ENCODE measurements at regions not wholly inside any gene's neighbourhood (a gene's known extent, or its start where the extent isn't known, plus 50 kb on each side); places are given as distances from the start of the nearest gene placed in this dataset.
"Not testable (repeated sequence)": the region's sequence is repeated elsewhere in the genome, so short reads cannot be mapped to it uniquely, and the experiment has no call there.

GRCh38 chr20:26250249-26251114 lies 553.8 kb upstream of the ZNF337 start:
- H3K9ac ChIP-seq (ENCODE audit: low read length); H3K27me3 ChIP-seq (ENCODE audit: low read depth, low read length); H3K4me3 ChIP-seq (ENCODE audit: low read length); H3K27ac ChIP-seq (ENCODE audit: low read length); H4K20me1 ChIP-seq (ENCODE audit: insufficient read depth, low read length); H3K9me3 ChIP-seq (ENCODE audit: insufficient read depth, low read length); H2AFZ ChIP-seq (ENCODE audit: low read depth, low read length); H3K36me3 ChIP-seq (replicated peaks; ENCODE audit: low read depth, low read length); H3K4me2 ChIP-seq (ENCODE audit: low read length); H3K4me1 ChIP-seq (ENCODE audit: low read length); H3K79me2 ChIP-seq (ENCODE audit: low read length): not testable (repeated sequence)

- no peak overlapping the region for H3K9ac ChIP-seq (ENCODE audit: low read length)
- H3K27ac ChIP-seq (ENCODE audit: low read length): no peak overlapping the region
- no peaks in the 10 kb centered on the region for H3K36me3 ChIP-seq (replicated peaks; ENCODE audit: low read depth, low read length)
- H3K4me1 ChIP-seq (ENCODE audit: low read length): no peaks in the 10 kb centered on the region
- H3K27me3 ChIP-seq (ENCODE audit: low read depth, low read length): no peaks in the 10 kb centered on the region
- H3K4me2 ChIP-seq (ENCODE audit: low read length): peak overlapping the region; percentile 5; the same call in 1 of the 2 replicates
- TF ChIP-seq EZH2phosphoT487 (IDR thresholded peaks at IDR 0.05; ENCODE audit: low read depth): no peak
- TF ChIP-seq, protein P1, sequence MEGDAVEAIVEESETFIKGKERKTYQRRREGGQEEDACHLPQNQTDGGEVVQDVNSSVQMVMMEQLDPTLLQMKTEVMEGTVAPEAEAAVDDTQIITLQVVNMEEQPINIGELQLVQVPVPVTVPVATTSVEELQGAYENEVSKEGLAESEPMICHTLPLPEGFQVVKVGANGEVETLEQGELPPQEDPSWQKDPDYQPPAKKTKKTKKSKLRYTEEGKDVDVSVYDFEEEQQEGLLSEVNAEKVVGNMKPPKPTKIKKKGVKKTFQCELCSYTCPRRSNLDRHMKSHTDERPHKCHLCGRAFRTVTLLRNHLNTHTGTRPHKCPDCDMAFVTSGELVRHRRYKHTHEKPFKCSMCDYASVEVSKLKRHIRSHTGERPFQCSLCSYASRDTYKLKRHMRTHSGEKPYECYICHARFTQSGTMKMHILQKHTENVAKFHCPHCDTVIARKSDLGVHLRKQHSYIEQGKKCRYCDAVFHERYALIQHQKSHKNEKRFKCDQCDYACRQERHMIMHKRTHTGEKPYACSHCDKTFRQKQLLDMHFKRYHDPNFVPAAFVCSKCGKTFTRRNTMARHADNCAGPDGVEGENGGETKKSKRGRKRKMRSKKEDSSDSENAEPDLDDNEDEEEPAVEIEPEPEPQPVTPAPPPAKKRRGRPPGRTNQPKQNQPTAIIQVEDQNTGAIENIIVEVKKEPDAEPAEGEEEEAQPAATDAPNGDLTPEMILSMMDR (IDR thresholded peaks at IDR 0.05; ENCODE audit: low read depth, low read length): no peak
- H2AFZ ChIP-seq (ENCODE audit: low read depth, low read length): no peak overlapping the region
- no peak overlapping the region for H3K4me3 ChIP-seq (ENCODE audit: low read length)
- H3K9me3 ChIP-seq (ENCODE audit: insufficient read depth, low read length): no peaks in the 10 kb centered on the region
- H4K20me1 ChIP-seq (ENCODE audit: insufficient read depth, low read length): no peaks in the 10 kb centered on the region
- no peaks in the 10 kb centered on the region for H3K79me2 ChIP-seq (ENCODE audit: low read length)
Measured at GRCh38 chr20:26243731-26244130, 547.1 kb upstream of the ZNF337 start.

- H3K27ac ChIP-seq (ENCODE audit: low read length); H3K36me3 ChIP-seq (replicated peaks; ENCODE audit: low read depth, low read length); H3K4me3 ChIP-seq (ENCODE audit: low read length); H3K9ac ChIP-seq (ENCODE audit: low read length); H3K9me3 ChIP-seq (ENCODE audit: insufficient read depth, low read length); H3K79me2 ChIP-seq (ENCODE audit: low read length); H2AFZ ChIP-seq (ENCODE audit: low read depth, low read length); H3K4me2 ChIP-seq (ENCODE audit: low read length); H4K20me1 ChIP-seq (ENCODE audit: insufficient read depth, low read length); H3K27me3 ChIP-seq (ENCODE audit: low read depth, low read length); H3K4me1 ChIP-seq (ENCODE audit: low read length): not testable (repeated sequence)
Measured at GRCh38 chr20:26220609-26221008, 524.0 kb upstream of the ZNF337 start.

DNA sequence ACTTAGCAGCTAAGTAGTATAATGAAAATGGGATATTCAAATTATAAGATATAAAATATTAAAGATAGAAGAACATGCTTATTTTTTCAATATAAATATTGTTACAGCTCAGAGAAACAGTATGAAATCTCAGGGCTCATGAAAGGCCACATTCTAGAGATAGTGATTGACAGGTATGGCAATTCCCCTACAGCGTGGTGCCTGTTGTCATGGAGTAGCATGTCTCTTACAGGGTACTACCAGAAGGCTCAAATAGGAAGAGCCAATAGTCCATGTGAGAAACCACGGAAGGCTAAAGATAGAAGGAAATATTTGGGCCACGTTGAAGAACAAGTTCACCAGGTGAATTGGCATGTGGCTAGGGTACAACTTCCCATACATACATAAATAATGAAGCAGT lies 522.9 kb upstream of the ZNF337 start:
- not testable (repeated sequence) for H3K4me3 ChIP-seq (ENCODE audit: low read length); H3K79me2 ChIP-seq (ENCODE audit: low read length); H2AFZ ChIP-seq (ENCODE audit: low read depth, low read length); H3K27ac ChIP-seq (ENCODE audit: low read length); H4K20me1 ChIP-seq (ENCODE audit: insufficient read depth, low read length); H3K36me3 ChIP-seq (replicated peaks; ENCODE audit: low read depth, low read length); H3K27me3 ChIP-seq (ENCODE audit: low read depth, low read length); H3K4me1 ChIP-seq (ENCODE audit: low read length); H3K4me2 ChIP-seq (ENCODE audit: low read length); H3K9ac ChIP-seq (ENCODE audit: low read length); H3K9me3 ChIP-seq (ENCODE audit: insufficient read depth, low read length)

DNA sequence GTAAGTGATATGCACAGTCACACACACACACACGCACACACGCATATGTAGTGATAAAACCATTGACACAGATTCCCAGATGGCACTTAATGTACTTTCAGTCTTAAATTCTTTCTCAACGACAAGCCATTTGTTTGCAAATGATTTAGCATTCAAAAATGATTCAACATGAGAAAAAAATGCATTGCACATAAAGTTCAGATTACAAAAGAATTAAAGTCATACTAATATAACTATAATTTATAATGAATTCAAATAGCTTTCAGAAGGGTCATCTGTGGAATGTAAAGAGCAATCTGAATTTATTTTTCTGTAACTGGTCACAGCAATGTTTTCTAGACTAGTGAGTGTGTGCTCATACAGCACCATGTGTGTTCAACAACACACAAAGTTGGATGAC lies 521.6 kb upstream of the ZNF337 start:
- Histone ChIP-seq H3K27ac (ENCODE audit: low read length) (no peak overlapping the region), H3K4me3 (ENCODE audit: low read length) (no peak overlapping the region), H3K4me1 (ENCODE audit: low read length) (no peaks in the 10 kb centered on the region), H3K27me3 (ENCODE audit: low read depth, low read length) (no peaks in the 10 kb centered on the region), H2AFZ (ENCODE audit: low read depth, low read length) (no peak overlapping the region), H3K9ac (ENCODE audit: low read length) (no peak overlapping the region), H3K4me2 (ENCODE audit: low read length) (no peak overlapping the region), H3K9me3 (ENCODE audit: insufficient read depth, low read length) (no peaks in the 10 kb centered on the region), H3K79me2 (ENCODE audit: low read length) (no peaks in the 10 kb centered on the region), H4K20me1 (ENCODE audit: insufficient read depth, low read length) (no peaks in the 10 kb centered on the region), H3K36me3 (replicated peaks; ENCODE audit: low read depth, low read length) (no peaks in the 10 kb centered on the region)
- no peak for TF ChIP-seq EZH2phosphoT487 (IDR thresholded peaks at IDR 0.05; ENCODE audit: low read depth)
- TF ChIP-seq, protein P1 (IDR thresholded peaks at IDR 0.05; ENCODE audit: low read depth, low read length): no peak

Measured in OCI-LY3 (cell line).